ENCODE measurements at regions not wholly inside any gene's neighbourhood (a gene's known extent, or its start where the extent isn't known, plus 50 kb on each side); places are given as distances from the start of the nearest gene placed in this dataset.

DNA sequence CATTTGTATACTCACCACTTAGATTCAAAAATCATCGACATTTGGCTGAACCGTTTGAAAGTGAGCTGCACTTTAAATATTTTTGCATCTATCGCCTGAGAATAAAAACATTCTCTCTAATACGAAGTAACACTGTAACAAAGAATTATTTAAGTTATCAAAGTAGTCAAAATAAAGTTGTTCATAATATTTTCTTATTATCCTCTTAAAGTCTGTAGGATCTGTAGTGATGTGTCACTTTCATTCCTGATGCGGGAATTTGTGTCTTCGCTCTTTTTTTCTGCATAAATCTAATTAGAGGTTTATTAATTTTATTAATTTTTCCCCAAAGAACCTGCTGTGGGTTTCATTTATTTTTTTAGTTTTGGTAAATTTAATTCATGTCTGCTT, 74.8 kb downstream of the ETS2 start:
- H3K4me3 Mint-ChIP-seq, result no peak overlapping the region
- peaks cover 13% of the 10 kb centered on the region for H3K27me3 Mint-ChIP-seq
- CTCF ChIA-PET, result no interaction called here
- H3K9me3 Mint-ChIP-seq, result no peaks in the 10 kb centered on the region
- H3K4me1 Mint-ChIP-seq, result no peaks in the 10 kb centered on the region
- H3K36me3 Mint-ChIP-seq (ENCODE audit: low read depth), result no peaks in the 10 kb centered on the region
- no peak overlapping the region for H3K27ac Mint-ChIP-seq
- DNase-seq, result no peak
- POLR2A ChIA-PET, result no interaction called here

DNA sequence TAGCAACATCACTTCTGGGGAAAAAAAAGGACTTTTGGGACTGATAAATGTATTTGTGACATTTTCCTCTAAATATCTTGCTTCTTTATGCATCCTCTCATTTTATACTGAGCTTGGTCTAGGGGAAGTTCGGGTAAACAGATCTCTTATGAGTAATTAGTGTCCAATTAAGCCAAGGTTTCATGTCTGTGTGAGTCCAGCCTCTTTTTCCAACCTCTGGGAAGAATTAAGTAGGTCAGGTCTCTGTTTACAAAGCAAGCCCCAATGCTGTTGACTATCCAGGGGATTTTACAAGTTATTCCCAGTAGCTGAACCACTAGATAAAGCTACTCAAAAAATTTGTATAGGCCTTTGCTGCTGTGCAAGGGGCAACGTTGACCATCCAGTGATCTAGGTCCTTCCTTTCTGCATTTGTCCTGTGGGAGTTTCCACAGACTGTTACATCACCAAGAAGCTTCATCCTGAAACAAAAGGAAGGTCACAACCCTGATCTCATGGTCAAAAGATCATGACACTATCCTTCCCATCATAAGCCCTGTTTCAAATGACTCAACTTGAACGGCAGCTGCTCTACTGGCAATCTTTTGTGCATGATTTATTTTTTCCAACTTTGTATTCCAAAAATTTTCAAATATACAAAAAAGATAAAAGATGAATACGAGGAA, 74.3 kb downstream of the ETS2 start:
- DNase-seq, result no peak
- POLR2A ChIA-PET, result no interaction called here
- Mint-ChIP-seq H3K9me3 (no peaks in the 10 kb centered on the region), H3K36me3 (ENCODE audit: low read depth) (no peaks in the 10 kb centered on the region), H3K27ac (no peak overlapping the region), H3K27me3 (peaks cover 13% of the 10 kb centered on the region), H3K4me1 (no peaks in the 10 kb centered on the region), H3K4me3 (no peak overlapping the region)
- CTCF ChIA-PET, result no interaction called here

DNA sequence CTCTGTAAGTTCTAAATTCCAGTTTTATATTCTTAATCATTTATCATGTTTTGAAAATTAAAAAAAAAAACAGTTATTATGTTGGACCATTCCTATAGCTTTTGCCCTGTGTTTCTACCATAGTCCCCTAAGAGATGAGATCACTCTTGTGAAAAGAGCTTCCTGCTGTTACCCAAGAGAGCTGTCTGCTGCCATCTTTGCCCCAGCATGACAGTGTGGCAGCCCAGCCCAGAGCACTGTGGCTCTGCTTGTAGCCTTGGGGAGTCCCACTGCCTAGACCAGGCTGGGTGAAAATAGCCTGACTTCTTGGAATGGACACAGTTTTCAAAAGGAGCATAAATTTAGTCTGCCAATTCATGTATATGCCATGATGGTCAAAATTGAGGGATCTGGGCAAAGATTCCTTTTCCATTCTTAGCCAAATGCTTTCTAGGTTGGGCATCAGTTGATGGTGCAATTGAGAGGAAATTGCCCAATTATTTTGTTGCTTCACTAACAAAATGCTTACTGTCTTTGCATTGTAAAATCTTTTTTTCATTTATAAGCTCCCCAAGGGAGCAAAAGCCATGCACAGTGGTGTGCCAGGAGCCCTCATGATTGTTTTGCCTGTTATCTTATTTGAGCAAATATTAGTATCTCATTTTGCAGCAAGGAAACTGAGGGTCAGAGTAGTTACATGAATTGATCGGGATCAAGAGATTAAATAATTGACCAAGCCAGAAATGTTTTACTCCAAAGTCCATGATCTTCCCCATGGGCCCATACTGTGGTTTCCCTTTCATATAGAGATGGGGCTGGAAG, 72.8 kb downstream of the ETS2 start:
- POLR2A ChIA-PET, result no interaction called here
- CTCF ChIA-PET, result no interaction called here

DNA sequence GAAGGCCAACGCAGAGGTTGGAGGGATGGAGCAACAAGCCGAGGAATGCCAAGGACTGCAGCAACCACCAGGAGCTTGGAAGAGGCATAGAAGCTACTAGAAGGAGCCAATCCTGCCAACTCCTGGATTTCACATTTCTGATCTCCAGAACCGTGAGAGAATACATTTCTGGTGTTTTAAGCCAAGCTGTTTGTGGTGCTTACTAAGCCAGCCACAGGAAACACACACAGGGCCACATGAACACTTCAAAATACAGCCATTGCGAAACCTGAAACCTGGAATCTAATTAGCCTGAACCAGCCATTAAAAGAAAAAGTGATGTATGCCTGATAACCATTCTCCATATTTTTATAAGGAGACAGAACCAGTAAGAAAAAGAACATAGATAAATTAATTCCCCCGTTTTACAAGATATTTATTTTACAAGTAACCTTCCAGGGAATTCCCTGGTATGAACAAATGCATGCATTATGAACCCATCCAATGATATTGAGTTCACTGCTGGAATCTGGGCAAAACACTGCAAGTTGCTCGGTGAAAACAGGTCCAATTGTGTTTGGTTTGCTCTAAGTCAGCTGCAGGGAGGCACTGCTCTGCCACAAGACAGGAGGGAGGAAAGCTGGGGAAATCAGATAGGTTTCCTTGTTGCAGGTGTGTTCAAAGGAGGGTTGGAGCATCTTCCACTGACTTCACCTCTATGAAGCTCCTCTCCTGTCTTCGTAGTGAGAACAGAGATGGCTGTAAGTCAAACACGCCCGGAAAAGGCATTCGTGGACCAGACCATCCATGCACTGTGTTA, 70.2 kb downstream of the ETS2 start:
- no peak overlapping the region for H3K27ac Mint-ChIP-seq
- peaks cover 9% of the 10 kb centered on the region for H3K27me3 Mint-ChIP-seq
- H3K36me3 Mint-ChIP-seq (ENCODE audit: low read depth), result no peaks in the 10 kb centered on the region
- H3K4me3 Mint-ChIP-seq, result no peak overlapping the region
- DNase-seq, result no peak
- POLR2A ChIA-PET, result no interaction called here
- H3K4me1 Mint-ChIP-seq, result no peaks in the 10 kb centered on the region
- CTCF ChIA-PET, result no interaction called here
- no peaks in the 10 kb centered on the region for H3K9me3 Mint-ChIP-seq

More for the DNA sequence above, 72.8 kb downstream of the ETS2 start:
- Mint-ChIP-seq H3K27me3 (peaks cover 9% of the 10 kb centered on the region), H3K4me3 (no peak overlapping the region), H3K27ac (no peak overlapping the region), H3K4me1 (no peaks in the 10 kb centered on the region), H3K36me3 (ENCODE audit: low read depth) (no peaks in the 10 kb centered on the region), H3K9me3 (no peaks in the 10 kb centered on the region)
- no peak for DNase-seq
